ENCODE measurements at regions not wholly inside any gene's neighbourhood (a gene's known extent, or its start where the extent isn't known, plus 50 kb on each side); places are given as distances from the start of the nearest gene placed in this dataset.

DNA sequence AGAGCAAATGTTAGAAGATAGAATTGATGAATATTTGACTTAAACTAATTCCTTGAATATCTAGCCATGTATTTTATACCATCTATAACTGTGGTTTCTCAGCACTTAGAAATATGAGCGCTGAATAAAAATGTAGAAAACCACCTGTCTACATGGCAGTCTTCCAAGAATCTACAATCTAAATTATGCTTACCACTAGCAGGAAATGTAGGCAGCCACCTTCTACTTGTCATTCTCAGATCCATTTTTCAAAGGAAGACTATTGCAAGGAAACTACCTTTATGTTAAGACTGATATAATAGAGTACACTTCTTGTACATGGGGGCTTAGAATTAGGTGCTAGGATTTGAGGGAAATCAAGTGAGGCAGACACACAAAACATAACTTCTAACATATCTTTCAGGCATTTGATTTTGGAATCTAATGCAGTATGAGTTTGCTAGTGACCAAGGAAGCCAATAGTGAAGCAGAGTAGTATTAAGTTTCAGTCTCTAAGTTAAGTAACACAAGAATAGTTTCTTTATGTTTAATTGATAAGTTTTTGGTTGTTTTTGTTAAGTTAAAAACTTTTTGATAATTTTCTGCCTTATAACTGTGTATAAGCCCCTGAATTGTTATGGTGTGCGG, 175.9 kb upstream of the ITGA4 start:
- Histone ChIP-seq H3K27me3 (ENCODE audit: control insufficient read depth, insufficient read depth, low read length) (no peaks in the 10 kb centered on the region), H3K36me3 (ENCODE audit: control insufficient read depth, insufficient read depth, low read length) (no peaks in the 10 kb centered on the region), H3K4me3 (ENCODE audit: low read depth, low read length) (no peak overlapping the region)
- TF ChIP-seq, protein P1, sequence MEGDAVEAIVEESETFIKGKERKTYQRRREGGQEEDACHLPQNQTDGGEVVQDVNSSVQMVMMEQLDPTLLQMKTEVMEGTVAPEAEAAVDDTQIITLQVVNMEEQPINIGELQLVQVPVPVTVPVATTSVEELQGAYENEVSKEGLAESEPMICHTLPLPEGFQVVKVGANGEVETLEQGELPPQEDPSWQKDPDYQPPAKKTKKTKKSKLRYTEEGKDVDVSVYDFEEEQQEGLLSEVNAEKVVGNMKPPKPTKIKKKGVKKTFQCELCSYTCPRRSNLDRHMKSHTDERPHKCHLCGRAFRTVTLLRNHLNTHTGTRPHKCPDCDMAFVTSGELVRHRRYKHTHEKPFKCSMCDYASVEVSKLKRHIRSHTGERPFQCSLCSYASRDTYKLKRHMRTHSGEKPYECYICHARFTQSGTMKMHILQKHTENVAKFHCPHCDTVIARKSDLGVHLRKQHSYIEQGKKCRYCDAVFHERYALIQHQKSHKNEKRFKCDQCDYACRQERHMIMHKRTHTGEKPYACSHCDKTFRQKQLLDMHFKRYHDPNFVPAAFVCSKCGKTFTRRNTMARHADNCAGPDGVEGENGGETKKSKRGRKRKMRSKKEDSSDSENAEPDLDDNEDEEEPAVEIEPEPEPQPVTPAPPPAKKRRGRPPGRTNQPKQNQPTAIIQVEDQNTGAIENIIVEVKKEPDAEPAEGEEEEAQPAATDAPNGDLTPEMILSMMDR (IDR thresholded peaks at IDR 0.05; ENCODE audit: insufficient read depth, low read length, poor library complexity, severe bottlenecking), result no peak
- DNase-seq (ENCODE audit: low read depth), result no peak

DNA sequence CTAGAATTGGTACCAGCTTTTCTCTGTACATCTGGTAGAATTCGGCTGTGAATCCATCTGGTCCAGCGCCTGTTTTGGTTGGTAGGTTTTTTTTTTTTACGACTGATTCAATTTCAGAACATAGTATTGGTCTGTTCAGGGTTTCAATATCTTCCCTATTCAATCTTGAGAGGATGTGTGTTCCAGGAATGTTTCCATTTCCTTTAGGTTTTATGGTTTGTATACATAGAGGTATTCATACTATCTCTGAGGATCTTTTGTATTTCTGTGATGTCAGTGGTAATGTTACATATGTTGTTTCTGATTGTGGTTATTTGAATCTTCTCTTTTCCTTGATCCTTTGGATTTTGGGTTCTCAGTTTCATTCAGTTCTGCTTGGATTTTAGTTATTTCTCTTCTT, 172.1 kb upstream of the ITGA4 start:
- Histone ChIP-seq H3K36me3 (ENCODE audit: control insufficient read depth, insufficient read depth, low read length) (no peaks in the 10 kb centered on the region), H3K27me3 (ENCODE audit: control insufficient read depth, insufficient read depth, low read length) (no peaks in the 10 kb centered on the region), H3K4me3 (ENCODE audit: low read depth, low read length) (no peak overlapping the region)
- TF ChIP-seq, protein P1 (IDR thresholded peaks at IDR 0.05; ENCODE audit: insufficient read depth, low read length, poor library complexity, severe bottlenecking), result no peak
- no peak for DNase-seq (ENCODE audit: low read depth)

DNA sequence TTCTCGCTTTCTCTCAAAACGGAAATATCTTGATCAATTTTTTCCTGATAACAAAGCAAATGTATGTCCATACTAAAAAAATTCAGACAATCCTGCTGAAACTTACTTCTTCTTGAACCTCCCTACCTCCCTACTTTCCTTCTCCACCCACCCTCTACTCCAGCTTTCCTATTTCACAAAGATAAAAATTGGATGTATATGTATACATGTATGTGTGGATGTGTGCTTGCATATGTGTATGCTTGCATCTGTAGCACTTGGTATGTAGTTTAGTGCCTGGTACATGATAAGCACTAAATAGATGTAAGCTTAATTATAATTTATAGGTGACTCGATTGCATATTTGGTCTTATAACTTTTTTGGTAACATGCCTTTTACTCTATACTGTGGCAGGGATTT, 167.5 kb upstream of the ITGA4 start:
- TF ChIP-seq, protein P1 (IDR thresholded peaks at IDR 0.05; ENCODE audit: insufficient read depth, low read length, poor library complexity, severe bottlenecking), result no peak
- DNase-seq (ENCODE audit: low read depth), result no peak
- H3K27me3 ChIP-seq (ENCODE audit: control insufficient read depth, insufficient read depth, low read length), result no peaks in the 10 kb centered on the region
- no peaks in the 10 kb centered on the region for H3K36me3 ChIP-seq (ENCODE audit: control insufficient read depth, insufficient read depth, low read length)
- H3K4me3 ChIP-seq (ENCODE audit: low read depth, low read length), result no peak overlapping the region

DNA sequence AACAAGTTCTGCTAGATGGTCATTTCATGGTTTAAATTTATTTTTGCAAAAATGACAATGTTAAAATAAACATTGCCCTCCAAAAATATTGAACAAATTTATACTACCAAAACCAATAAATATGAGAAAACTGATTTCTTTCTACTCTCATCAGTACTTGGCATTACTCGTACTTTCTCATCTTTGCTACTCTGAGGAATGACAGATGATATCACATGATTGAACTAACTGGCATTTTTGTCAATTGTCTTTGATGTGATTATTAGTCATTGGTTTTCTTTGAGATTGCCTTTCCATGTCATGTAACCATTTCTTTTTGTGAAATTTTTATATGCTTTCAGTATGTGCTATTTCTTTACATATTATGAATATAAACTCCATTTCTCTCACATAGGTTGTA, 167.0 kb upstream of the ITGA4 start:
- no peaks in the 10 kb centered on the region for H3K36me3 ChIP-seq (ENCODE audit: control insufficient read depth, insufficient read depth, low read length)
- no peak overlapping the region for H3K4me3 ChIP-seq (ENCODE audit: low read depth, low read length)
- DNase-seq (ENCODE audit: low read depth), result no peak
- TF ChIP-seq, protein P1 (IDR thresholded peaks at IDR 0.05; ENCODE audit: insufficient read depth, low read length, poor library complexity, severe bottlenecking), result no peak
- no peaks in the 10 kb centered on the region for H3K27me3 ChIP-seq (ENCODE audit: control insufficient read depth, insufficient read depth, low read length)

DNA sequence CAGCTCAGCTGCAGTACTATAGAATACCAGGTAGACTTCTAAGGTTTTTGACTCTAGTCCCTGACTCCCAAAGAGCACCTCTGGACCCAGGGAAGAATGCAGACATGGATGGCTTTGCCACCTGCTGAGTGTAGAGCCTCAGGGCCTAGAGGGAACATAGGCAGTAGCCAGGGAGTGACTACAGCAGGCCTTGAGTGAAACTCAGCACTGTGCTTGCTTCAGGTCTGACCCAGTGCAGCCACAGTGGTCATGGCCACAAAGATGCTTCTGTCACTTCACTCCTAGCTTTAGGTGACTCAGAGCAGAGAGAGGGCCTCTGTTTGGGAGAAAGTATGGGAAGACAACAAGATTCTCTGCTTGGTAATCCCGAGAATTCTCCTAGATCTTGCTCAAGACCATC, 162.2 kb upstream of the ITGA4 start:
- TF ChIP-seq, protein P1 (IDR thresholded peaks at IDR 0.05; ENCODE audit: insufficient read depth, low read length, poor library complexity, severe bottlenecking), result no peak
- Histone ChIP-seq H3K4me3 (ENCODE audit: low read depth, low read length) (no peak overlapping the region), H3K27me3 (ENCODE audit: control insufficient read depth, insufficient read depth, low read length) (no peaks in the 10 kb centered on the region), H3K36me3 (ENCODE audit: control insufficient read depth, insufficient read depth, low read length) (no peaks in the 10 kb centered on the region)
- DNase-seq (ENCODE audit: low read depth), result no peak

DNA sequence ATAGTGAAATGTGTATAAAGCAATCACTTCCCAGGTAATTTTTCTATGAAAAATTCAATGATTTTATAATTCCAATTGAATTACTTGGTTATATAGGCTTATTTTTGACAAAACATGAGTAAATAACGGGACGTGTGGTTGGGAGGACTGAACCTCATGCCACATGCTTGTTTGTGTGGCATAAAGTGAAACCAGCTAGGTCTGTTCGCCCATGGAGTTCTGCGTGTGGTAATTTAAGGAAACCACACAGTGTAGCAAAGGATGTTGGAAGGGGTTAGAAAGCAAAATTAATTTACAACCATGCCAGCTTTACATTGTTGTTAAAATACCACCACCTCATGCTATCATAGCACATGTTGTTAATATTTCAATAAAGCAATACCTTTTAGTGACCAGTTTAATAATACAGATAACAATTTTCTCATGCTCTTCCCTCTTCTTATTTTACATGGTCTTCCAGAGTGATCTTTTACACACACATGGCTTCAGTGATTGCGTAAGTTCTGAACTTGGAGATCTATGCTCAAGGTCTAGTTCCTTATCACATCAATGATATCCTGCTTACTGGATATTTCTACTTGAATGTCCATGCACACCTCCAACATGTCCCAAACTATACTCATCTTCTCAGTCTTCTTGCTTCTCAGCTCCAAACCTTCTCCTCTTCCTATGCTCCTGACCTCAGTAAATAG, 156.4 kb upstream of the ITGA4 start:
- TF ChIP-seq, protein P1 (IDR thresholded peaks at IDR 0.05; ENCODE audit: insufficient read depth, low read length, poor library complexity, severe bottlenecking), result no peak
- H3K4me3 ChIP-seq (ENCODE audit: low read depth, low read length), result no peak overlapping the region
- H3K27me3 ChIP-seq (ENCODE audit: control insufficient read depth, insufficient read depth, low read length), result no peaks in the 10 kb centered on the region
- no peak for DNase-seq (ENCODE audit: low read depth)
- H3K36me3 ChIP-seq (ENCODE audit: control insufficient read depth, insufficient read depth, low read length), result no peaks in the 10 kb centered on the region
